Activated CD8-positive, alpha-beta memory T cell treated with anti-CD3 and anti-CD28 coated beads for 4 hours (primary cell): ENCODE measurements at regions not wholly inside any gene's neighbourhood (a gene's known extent, or its start where the extent isn't known, plus 50 kb on each side); places are given as distances from the start of the nearest gene placed in this dataset.
"Not testable (repeated sequence)": the region's sequence is repeated elsewhere in the genome, so short reads cannot be mapped to it uniquely, and the experiment has no call there.

Experiments used
- DNase-seq, 2 donors: peaks; one replicate each; pipeline ENCODE4 v3.0.0-alpha.2; 2020; ENCODE audit warnings: low read depth in 2 of 2

DNA sequence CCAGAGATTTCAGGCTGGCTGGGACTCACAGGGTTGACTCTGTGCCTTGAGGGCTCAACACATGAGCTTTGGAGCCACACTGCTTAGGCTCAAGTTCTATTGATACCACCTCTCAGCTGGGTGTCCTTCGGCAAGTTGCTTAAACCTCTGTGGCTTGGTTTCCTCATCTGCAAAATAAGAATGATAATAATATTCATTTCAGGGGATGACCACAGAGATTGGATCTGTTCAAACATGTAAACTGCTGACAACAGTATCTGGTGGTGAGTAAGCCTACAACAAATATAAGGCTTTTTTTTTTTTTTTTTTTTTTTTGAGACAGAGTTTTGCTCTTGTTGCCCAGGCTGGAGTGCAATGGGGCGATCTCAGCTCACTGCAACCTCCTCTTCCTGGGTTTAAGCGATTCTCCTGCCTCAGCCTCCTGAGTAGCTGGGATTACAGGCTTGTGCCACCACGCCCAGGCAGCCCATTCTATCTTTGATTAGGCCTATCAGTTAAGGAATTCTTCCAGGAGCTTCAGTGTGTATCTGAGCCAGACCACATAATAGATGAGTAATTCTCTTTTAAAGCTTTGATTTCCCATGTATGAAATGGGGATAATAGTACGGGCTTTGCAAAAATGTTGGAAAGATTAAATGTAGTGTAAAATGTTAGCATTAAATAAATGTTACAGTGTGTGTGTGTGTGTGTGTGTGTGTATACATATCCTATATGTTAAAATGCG is 437.6 kb downstream of the PRDM2 start:
- DNase-seq, result no peak

DNA sequence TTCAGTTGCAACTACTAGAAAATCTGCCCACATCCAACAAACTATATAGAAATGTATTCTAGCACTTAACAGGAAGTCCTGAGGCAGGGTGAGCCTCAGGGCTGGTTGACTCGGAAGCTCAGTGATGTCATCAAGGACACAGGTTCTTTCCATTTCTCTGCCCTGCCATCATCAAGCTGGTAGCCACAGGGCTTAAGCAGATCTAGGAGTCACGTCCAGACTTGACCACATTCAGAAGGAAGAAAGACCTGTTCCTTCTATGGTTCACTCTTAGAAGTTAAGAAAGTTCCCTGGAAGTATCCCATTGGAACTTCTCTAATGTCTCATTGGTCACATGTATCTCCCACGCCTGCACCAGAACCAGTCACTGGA is 438.1 kb downstream of the PRDM2 start:
- DNase-seq, result no peak

- DNase-seq, result no peak
Observed at GRCh38 chr1:14138687-14139086, 438.7 kb downstream of the PRDM2 start.

DNA sequence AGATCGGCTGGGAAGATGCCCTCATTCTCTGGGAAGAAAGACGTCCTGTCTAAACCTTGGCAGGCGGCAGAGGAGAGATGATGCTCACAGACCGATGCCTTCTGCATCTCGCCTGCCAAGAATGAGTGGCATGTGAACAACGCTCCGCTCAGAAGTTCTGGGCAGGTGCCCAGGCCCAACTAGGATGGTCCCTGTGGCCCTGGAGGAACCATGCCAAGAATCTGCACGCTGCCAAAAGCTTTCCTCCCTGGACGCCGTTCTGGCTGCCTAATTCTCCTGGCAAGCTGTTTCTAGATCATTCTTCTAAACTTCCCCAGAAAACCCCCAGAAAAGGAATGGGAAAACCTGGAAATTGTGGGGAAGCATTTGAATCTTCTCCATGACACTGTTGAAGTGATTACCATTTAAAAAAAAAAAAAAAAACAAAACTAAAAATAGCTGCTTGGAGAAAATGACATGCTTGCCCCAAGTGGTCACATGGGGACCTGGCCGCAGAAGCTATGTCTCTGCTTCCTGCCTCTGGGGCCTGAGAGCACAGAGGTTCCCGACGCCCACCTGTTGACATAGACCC is 440.9 kb downstream of the PRDM2 start:
- no peak for DNase-seq

DNA sequence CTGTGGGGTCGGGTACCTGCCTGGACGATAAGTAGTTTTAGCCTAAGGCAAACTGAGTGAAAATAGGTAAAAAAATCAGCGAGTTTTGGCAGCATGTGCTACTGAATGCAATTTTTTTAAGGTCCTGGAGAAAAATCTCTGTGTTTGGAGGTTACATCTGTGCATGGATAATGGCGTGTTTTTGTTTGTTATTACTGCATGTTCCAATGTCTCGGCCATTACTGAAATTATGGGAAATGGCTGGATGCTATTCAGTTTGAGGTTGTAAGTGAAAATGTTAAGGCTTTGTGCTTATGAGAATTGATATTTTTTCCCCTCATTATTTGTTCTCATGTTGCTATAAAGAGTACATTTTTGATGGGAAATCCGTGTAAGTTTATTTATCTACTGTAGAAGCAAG is 441.7 kb downstream of the PRDM2 start:
- no peak for DNase-seq

- no peak for DNase-seq
Observed at GRCh38 chr1:14142397-14143100, 442.6 kb downstream of the PRDM2 start.

DNA sequence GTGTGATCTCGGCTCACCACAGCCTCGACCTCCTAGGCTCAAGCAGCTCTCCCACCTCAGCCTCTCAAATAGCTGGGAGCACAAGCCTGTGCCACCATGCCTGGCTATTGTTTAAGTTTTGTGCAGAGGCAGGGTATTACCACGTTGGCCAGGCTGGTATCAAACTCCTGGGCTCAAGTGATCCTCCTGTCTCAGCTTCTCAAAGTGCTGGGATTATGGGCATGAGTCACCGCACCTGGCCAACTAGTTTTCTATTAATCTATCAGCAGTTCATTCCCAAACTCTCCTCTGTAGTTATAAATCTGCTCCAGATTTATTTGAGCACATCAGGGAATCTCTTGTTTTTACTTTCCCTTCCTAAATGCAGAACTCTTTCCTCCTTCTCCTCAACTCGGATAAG is 443.8 kb downstream of the PRDM2 start:
- no peak for DNase-seq

GRCh38 chr1:14148526-14148925 is 448.5 kb downstream of the PRDM2 start:
- no peak for DNase-seq

- DNase-seq, result no peak
Observed at GRCh38 chr1:14149431-14149830, 449.1 kb upstream of the KAZN start.

DNA sequence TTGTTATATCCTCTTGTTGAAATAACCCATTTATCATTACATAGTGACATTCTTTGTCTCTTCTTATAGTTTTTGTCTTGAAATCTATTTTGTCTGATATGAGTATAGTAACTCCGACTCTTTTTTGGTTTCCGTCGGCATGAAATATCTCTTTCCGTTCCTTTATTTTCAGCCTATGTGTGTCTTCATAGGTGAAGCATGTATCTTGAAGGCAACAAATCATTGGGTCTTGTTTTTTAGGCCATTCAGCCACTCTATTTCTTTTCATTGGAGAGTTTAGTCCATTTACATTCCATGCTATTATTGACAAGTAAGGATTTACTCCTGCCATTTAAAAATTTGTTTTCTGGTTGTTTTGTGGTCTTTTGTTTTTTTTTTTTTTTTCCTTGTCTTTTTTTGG is 441.9 kb upstream of the KAZN start:
- DNase-seq, result no peak

DNA sequence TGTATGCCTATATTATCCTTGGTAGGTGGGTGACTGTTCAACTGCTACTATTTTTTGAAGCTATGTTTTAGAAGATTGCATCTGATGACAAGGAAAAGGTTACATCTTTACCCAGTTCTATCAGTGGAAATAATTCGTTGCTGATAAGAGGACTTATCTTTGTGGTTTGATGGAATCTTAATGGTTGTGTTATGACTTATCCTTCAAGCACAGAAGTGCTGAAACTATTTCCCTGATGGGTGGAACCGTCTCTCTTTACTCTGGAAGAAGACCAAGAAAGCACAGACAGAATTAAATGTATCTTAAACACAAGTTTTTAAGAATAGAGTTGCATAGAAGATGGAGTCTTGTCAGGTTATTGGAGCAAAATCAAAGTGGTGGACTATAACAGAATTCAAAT is 437.7 kb upstream of the KAZN start:
- no peak for DNase-seq

DNA sequence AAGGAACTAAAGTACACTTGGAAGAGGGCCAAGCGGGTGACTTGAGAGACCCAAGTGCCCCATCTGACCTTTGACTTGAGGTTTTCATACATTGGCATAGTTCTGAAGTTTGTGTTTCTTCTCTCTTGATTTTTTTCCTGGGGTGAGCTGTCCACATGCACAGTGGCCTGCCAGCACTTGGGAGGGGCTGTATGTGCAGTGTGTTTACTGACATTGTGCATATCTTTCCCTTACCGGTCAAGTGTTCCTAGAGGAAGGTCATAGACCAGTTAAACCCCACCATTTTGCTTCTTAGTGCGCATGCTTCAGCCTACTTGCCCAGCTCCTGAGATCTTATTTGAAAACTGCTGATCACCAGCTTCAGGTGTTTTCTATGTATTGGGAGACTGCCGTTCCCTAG is 435.2 kb upstream of the KAZN start:
- no peak for DNase-seq

GRCh38 chr1:14165371-14165801 is 433.1 kb upstream of the KAZN start:
- DNase-seq, result no peak

DNA sequence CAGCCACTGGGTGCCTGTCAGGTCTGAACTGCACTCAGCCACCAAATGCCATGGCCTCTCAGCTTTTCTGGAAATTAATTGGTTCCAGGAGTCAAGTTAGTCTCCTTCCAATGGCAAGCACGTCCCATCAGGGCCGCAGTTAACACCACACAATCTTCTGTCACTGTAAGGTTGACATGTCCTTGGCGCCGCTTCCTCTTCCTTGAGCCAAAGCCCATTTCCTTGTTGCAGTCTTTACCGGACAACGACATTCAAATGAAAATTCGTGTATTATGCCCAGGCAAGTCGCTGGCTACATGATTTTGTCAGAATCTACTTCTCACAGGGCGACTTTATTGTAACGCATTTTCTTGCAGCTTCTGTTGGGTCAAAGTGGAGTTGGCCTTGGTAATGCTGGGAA is 430.6 kb upstream of the KAZN start:
- no peak for DNase-seq

DNA sequence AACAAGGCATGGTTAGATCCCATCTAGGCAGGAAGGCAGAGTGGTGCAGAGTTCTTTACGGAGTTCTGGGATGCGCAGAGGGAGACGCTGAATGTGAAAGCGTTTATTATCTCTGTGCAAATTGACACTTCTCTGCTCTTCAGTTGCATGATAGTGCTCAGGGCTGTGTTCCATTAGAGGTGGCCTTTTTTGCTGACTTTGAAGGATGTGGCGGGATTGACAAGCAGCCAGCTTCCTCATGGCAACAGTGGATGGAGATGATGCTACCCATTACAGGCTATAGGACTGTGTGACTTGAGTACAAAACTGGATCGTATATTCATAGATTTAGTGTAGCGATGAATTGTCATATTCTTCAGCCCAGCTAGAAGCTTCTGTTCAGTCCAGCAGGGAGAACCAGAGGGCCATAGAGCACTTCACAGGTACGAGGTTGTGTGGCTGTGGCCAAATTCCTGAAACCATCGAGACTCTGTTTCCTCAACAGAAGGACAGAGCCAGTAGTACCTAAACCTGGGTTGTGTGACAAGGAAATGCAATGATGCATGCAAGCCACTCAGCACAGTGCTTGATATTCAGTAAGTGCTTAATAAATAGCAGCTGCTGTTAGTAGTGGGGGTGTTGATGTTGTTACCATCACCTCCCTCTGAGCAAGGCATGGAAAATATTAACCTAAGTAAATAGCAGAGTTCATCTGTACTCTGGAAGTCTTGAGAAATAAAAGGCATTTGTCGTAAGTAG is 430.0 kb upstream of the KAZN start:
- DNase-seq, result no peak

DNA sequence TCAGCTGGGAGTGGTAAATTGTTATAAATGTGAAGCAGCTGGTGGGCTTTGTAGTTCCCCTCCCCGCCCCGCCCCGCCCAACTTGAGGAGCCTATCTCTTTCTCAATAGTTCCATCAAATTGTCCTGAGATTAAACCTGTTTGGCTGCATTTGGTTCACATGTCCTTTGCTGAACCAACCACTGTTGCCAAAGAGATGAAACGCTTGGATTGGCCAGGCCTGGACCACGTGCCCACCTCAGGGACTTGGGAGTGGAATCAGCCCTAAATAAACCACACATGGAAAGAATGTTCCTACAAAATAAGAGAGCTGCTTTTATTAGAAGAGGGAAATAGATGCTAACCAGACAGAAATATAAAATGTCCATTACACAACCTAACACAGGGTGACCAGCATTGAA is 424.9 kb upstream of the KAZN start:
- DNase-seq, result no peak

GRCh38 chr1:14177866-14178265 is 420.6 kb upstream of the KAZN start:
- DNase-seq, result not testable (repeated sequence)

GRCh38 chr1:14180738-14181137 is 417.7 kb upstream of the KAZN start:
- no peak for DNase-seq

DNA sequence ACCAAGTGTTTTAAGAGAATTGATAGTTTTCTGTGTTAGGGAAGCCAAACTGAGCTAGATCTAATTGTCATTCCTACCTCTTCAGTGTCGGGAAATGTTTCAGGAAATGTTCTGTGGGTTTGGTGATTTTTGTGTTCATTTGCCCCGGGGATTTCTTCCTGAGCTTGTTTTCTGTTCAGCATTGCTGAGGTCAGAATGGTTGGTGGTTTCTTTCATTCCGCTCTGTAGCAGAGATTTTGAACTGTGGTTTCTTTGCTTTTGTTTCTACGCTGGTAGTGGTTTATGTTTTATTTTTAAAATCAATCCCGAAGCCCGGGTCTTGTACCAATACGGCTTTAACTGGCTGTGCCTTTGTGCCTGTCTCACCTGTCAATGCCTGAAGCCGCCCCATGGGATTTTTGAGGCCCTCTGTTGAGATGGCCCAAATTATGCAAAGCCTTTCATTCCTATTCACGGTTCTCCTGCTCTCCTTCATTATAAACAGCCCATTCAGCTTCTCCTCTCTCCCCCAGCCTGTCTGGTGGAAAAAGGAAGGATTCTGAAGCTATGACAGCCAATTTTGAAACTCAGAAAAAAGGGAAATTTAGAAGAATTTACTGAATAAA is 417.2 kb upstream of the KAZN start:
- DNase-seq, result no peak

DNA sequence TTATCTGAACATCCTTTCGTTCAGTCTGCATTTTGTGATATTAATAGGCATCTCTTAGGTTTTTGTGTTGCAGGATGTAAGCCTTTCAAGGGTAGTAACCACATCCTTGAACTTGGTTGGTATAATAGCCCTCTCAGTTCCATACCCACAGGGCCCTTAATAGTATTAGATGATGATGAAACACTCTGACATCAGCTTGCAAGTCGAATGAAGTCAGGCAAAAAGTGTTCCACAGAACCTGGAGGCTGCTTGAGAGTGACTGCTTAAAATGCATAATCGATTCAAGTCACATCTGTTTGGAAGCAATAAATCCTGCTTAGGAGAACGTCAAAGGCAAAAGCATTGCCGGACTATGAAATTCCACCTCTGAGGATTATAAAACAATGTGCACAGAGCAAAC is 415.6 kb upstream of the KAZN start:
- DNase-seq, result no peak

GRCh38 chr1:14183329-14183728 is 415.2 kb upstream of the KAZN start:
- DNase-seq, result no peak

GRCh38 chr1:14184454-14184853 is 414.0 kb upstream of the KAZN start:
- DNase-seq, result no peak
